ENCODE measurements at regions not wholly inside any gene's neighbourhood (a gene's known extent, or its start where the extent isn't known, plus 50 kb on each side); places are given as distances from the start of the nearest gene placed in this dataset.

DNA sequence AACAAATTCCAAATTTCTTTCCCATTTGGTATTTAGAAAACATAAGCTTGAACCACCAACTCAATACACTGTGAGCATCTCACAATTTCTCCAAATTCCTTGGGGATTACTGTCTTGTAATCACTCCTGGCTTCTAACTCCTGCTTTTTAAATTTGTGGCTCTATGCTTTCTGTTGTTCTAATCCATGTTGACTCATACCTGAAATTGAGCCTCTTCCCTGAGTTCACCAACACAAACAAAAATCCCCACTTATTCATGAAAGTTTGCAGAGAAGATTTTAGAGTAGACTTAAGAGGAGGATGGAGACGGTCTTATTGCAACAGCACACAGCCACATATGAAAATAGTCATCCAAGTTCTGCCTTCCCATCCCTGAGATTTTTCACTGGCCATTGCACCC, 252.5 kb downstream of the PTEN start:
- Histone ChIP-seq H2AFZ (no peak overlapping the region), H3K4me1 (ENCODE audit: insufficient read depth) (peaks cover 30% of the 10 kb centered on the region), H4K20me1 (ENCODE audit: insufficient read depth) (no peaks in the 10 kb centered on the region), H3K4me3 (peak overlapping the region; percentile 9; the same call in 1 of the 2 replicates), H3K9ac (peak overlapping the region; percentile 45; the same call in 1 of the 2 replicates), H3K4me2 (ENCODE audit: unreplicated experiment) (peak overlapping the region; percentile 62), H3K9me2 (ENCODE audit: insufficient read depth) (no peaks in the 10 kb centered on the region), H3K27ac (peak overlapping the region; percentile 81), H3K79me2 (ENCODE audit: insufficient read depth) (no peaks in the 10 kb centered on the region), H3K27me3 (replicated peaks; ENCODE audit: insufficient read depth) (no peaks in the 10 kb centered on the region), H3K36me3 (ENCODE audit: low read depth) (no peaks in the 10 kb centered on the region), H3K9me3 (ENCODE audit: low read depth) (no peaks in the 10 kb centered on the region), H3F3A (ENCODE audit: insufficient read depth) (peaks cover 34% of the 10 kb centered on the region)
- TF ChIP-seq EZH2 (IDR thresholded peaks at IDR 0.05; ENCODE audit: insufficient read depth, poor library complexity, severe bottlenecking): no peak
- TF ChIP-seq EZH2phosphoT487 (IDR thresholded peaks at IDR 0.05; ENCODE audit: insufficient read depth, low read depth): no peak
- DNase-seq: peak; percentile 79
- in situ Hi-C loops (cut with MboI): no loop called here
- WGBS, 2 experiments (ENCODE audit: low coverage in 1 of 2, low lambda C conversion rate in 2 of 2, missing lambda C conversion rate in 2 of 2): 0 to 10% methylated on average over 1 of the region's 1 CpG

GRCh38 chr10:88116481-88116880, 253.1 kb downstream of the PTEN start:
- peak overlapping the region; percentile 81 for H3K27ac ChIP-seq
- TF ChIP-seq EZH2 (IDR thresholded peaks at IDR 0.05; ENCODE audit: insufficient read depth, poor library complexity, severe bottlenecking): no peak
- no peak for TF ChIP-seq EZH2phosphoT487 (IDR thresholded peaks at IDR 0.05; ENCODE audit: insufficient read depth, low read depth)
- in situ Hi-C loops (cut with MboI): no loop called here
- H3K4me3 ChIP-seq: peak overlapping the region; percentile 9; the same call in 1 of the 2 replicates
- peaks cover 27% of the 10 kb centered on the region for H3K4me1 ChIP-seq (ENCODE audit: insufficient read depth)
- H3K4me2 ChIP-seq (ENCODE audit: unreplicated experiment): peak overlapping the region; percentile 62
- no peaks in the 10 kb centered on the region for H3K27me3 ChIP-seq (replicated peaks; ENCODE audit: insufficient read depth)
- H2AFZ ChIP-seq: peak overlapping the region; percentile 53
- H3K9ac ChIP-seq: peak overlapping the region; percentile 49; the same call in 1 of the 2 replicates
- H3F3A ChIP-seq (ENCODE audit: insufficient read depth): peaks cover 33% of the 10 kb centered on the region
- H3K79me2 ChIP-seq (ENCODE audit: insufficient read depth): no peaks in the 10 kb centered on the region
- no peaks in the 10 kb centered on the region for H3K9me2 ChIP-seq (ENCODE audit: insufficient read depth)
- WGBS, 2 experiments (ENCODE audit: low coverage in 1 of 2, low lambda C conversion rate in 2 of 2, missing lambda C conversion rate in 2 of 2): 90 to 92% methylated on average over 2 of the region's 2 CpGs
- peak; percentile 85 for DNase-seq
- H4K20me1 ChIP-seq (ENCODE audit: insufficient read depth): no peaks in the 10 kb centered on the region
- no peaks in the 10 kb centered on the region for H3K9me3 ChIP-seq (ENCODE audit: low read depth)
- no peaks in the 10 kb centered on the region for H3K36me3 ChIP-seq (ENCODE audit: low read depth)

DNA sequence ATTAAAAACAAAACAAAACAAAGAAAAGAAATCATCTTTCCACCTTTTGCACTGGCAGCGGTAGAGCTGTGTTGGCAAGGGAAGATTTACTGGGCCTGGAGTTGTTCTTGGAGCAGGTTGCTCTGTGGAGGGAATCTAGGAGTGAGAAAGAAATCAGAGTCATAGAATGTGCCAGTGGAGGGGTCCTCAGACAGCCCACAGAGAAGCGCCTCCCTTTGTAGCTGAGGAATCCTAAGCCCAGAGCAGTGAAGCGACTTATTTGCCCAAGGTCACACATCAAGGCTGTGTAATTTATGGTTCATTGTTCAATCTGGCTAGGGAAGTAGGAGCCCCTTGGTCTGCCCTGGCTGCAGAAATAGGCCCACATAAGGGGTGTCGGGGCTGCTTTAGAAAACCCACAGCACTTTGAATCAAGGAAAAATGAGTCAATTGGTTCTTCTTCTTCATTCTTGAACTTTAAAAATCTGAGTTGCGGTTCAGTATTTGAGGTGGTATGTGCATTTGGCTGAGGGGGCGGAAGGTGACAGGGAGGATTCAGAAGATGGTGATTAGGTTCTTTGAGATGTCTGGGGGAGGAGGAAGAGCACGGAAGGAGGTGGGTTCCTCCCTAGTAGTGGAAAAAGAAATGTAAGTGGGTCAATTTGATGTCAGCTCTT, 253.7 kb downstream of the PTEN start:
- Histone ChIP-seq H3K27me3 (replicated peaks; ENCODE audit: insufficient read depth) (no peaks in the 10 kb centered on the region), H3K9me2 (ENCODE audit: insufficient read depth) (no peaks in the 10 kb centered on the region), H3K9me3 (ENCODE audit: low read depth) (no peaks in the 10 kb centered on the region), H3K9ac (peak overlapping the region; percentile 49; the same call in 1 of the 2 replicates), H3K4me1 (ENCODE audit: insufficient read depth) (peaks cover 27% of the 10 kb centered on the region), H3K4me2 (ENCODE audit: unreplicated experiment) (peak overlapping the region; percentile 55), H4K20me1 (ENCODE audit: insufficient read depth) (no peaks in the 10 kb centered on the region), H3F3A (ENCODE audit: insufficient read depth) (peaks cover 33% of the 10 kb centered on the region), H3K4me3 (peak overlapping the region; percentile 9; the same call in 1 of the 2 replicates), H2AFZ (peak overlapping the region; percentile 53), H3K79me2 (ENCODE audit: insufficient read depth) (no peaks in the 10 kb centered on the region), H3K36me3 (ENCODE audit: low read depth) (no peaks in the 10 kb centered on the region), H3K27ac (peak overlapping the region; percentile 81)
- 83 to 87% methylated on average over 7 of the region's 7 CpGs for WGBS, 2 experiments (ENCODE audit: low coverage in 1 of 2, low lambda C conversion rate in 2 of 2, missing lambda C conversion rate in 2 of 2)
- peak; percentile 40 for DNase-seq
- in situ Hi-C loops (cut with MboI): no loop called here
- TF ChIP-seq EZH2 (IDR thresholded peaks at IDR 0.05; ENCODE audit: insufficient read depth, poor library complexity, severe bottlenecking) (no peak), EZH2phosphoT487 (IDR thresholded peaks at IDR 0.05; ENCODE audit: insufficient read depth, low read depth) (no peak)

DNA sequence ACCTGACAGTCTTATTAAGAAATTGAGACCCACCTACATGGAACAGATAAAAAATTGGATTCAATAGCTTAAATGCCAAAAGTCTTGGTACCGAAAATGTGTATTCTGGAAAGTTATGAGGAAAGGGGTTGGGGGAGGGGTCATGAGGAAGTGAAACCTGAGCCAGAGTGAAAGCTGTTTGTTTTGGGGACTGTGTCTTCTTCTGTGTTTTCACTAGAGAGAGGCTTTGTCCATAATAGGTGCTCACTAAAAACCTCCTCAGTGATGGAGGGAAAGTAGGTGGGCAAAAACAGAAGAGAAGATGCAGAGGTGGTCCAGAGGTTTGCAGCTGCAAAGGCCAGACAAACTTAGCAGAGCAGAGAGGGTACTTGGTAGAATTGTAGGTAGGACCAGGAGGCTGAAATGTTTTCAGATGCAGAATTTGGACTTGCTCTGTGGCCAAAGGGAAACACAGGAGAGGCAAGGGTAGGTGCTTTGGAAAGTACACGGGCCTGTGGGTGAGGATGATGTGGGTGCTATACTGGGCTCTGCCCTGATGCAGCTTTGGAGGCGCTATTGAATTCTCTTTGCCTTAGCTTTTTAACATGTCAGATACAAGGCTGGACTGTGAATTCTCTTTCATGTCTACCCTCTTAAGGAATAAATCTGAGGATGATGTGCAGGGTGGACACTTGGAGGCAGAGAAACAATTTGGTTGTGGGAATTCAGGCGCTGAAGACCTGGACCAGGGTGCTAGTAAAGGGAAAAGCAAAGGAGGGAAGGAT, 254.6 kb downstream of the PTEN start:
- Histone ChIP-seq H3K36me3 (ENCODE audit: low read depth) (no peaks in the 10 kb centered on the region), H3K27ac (peak overlapping the region; percentile 81; the same call in 1 of the 2 replicates), H3K27me3 (replicated peaks; ENCODE audit: insufficient read depth) (no peaks in the 10 kb centered on the region), H3K79me2 (ENCODE audit: insufficient read depth) (no peaks in the 10 kb centered on the region), H3K9me3 (ENCODE audit: low read depth) (no peaks in the 10 kb centered on the region), H3K9ac (no peak overlapping the region), H3F3A (ENCODE audit: insufficient read depth) (peaks cover 33% of the 10 kb centered on the region), H4K20me1 (ENCODE audit: insufficient read depth) (no peaks in the 10 kb centered on the region), H3K4me2 (ENCODE audit: unreplicated experiment) (no peak overlapping the region), H3K9me2 (ENCODE audit: insufficient read depth) (no peaks in the 10 kb centered on the region), H3K4me3 (no peak overlapping the region), H3K4me1 (ENCODE audit: insufficient read depth) (peaks cover 27% of the 10 kb centered on the region), H2AFZ (no peak overlapping the region)
- 94 to 98% methylated on average over 4 of the region's 4 CpGs for WGBS, 2 experiments (ENCODE audit: low coverage in 1 of 2, low lambda C conversion rate in 2 of 2, missing lambda C conversion rate in 2 of 2)
- TF ChIP-seq EZH2 (IDR thresholded peaks at IDR 0.05; ENCODE audit: insufficient read depth, poor library complexity, severe bottlenecking) (no peak), EZH2phosphoT487 (IDR thresholded peaks at IDR 0.05; ENCODE audit: insufficient read depth, low read depth) (no peak)
- no peak for DNase-seq
- in situ Hi-C loops (cut with MboI): no loop called here
